HG03025 (cell line): ENCODE measurements at regions not wholly inside any gene's neighbourhood (a gene's known extent, or its start where the extent isn't known, plus 50 kb on each side); places are given as distances from the start of the nearest gene placed in this dataset.

ENCODE experiments used
- ATAC-seq: cut with Tn5 transposase; IDR thresholded peaks from one replicate; pipeline ENCODE4 v1.9.1; 2021; ENCODE audit warnings: mild to moderate bottlenecking, moderate library complexity; ENCODE audit not compliant: unreplicated experiment, low FRiP score

DNA sequence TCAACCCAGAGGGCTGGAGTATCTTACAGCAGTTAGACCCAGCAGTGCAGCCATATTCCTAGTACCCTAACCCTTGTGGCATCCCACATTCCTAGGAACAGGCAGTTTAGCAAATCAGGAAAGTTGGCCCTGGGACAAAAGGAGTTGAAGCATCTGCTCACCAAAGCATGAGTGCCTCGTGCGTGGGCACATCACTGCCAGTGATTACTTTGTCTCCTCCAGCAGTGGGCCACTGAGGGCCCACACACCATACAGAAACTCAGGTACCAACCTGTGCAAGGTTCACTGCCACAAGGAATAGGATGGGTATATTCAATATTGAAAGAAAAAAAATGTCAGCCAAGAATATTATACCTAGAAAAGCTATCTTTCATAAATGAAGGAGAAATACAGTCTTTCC is 227.5 kb upstream of the CNTN5 start:
- ATAC-seq, result no peak

DNA sequence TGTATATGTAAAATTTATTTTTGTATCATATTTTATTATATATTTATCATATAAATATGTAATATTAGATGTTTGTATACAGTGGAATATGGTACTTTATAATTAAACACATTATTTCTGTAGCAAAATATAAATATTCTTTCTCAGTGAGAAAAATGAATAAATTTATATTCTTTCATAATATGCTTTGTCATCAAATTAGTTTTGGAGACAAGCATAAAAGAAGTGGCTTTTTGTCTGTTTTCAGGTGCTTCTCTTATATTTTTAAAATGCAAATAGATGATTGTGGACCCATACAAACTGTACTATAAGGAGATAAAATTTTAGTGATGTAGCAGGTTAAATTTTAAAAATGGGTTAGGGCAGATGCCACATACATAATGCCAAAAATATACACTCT is 222.4 kb upstream of the CNTN5 start:
- no peak for ATAC-seq

DNA sequence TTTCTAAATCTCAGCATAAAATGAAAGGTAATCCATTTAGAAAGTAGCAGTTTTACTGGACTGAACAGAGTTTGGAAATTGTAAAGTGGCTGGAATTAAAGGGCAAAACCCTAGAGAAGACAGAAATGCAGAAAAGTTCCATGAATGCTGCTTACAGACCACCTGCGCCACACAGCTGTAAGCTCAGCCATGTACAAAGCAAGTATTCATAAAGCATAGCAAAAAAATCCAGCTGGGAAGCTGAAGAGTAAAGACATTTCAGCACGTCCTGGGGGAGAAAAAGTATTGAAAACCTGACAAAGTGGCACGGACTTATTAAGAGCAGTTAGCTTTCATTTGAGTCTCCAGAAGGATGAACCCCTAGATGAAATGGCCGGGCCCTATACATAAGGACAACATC is 220.1 kb upstream of the CNTN5 start:
- no peak for ATAC-seq

DNA sequence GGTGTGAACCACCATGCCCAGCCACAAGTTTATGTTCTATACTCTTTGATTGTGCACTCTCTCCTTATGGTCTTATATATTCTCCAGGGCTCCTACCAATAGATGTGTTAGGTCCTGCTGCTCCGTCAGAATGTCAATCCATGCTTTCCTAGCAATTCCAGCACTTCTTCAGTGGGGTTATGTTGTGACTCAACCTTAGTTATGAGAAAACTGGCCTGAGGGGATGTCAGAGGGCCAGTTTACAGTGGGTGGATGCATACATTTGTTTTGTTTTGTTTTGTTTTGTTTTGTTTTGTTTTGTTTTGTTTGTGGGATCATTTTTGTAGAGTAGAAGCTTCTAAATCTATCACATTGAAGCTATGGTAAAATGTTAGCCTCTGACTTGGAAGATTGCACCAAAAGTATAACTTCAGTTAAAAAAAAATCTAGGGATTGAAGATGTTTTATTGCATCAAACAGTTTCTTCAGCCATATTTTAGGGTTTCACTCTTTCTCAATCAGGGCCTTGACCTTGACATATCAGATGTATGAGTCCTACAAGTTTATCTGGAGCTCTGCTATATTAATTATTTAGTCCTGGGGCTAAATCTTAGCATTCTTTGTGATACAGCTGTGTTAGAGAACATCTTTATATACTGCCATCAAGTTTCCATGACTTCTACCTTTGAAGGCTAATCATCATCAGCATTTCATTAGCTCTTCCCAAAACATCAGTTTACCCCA is 191.6 kb upstream of the CNTN5 start:
- ATAC-seq, result no peak

DNA sequence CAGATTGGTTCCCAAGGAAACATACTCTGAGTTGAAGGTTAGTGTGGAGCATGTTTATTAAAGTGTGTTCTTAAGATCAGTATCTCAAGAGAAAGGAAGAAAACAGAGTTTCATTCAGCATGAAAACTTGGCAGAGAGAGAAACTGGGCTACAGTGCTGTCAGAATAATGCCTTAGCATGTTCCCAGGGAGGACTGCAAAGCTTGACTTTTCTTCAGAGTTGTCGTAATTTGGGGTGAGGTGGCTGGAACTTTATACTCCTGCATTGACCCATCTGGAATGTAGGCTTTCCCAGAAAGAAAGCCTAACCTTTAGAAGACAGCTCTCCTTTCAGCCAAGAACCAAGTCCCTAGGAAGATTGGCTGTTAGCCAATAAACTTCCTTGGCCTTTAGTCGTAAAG is 190.8 kb upstream of the CNTN5 start:
- ATAC-seq, result no peak

DNA sequence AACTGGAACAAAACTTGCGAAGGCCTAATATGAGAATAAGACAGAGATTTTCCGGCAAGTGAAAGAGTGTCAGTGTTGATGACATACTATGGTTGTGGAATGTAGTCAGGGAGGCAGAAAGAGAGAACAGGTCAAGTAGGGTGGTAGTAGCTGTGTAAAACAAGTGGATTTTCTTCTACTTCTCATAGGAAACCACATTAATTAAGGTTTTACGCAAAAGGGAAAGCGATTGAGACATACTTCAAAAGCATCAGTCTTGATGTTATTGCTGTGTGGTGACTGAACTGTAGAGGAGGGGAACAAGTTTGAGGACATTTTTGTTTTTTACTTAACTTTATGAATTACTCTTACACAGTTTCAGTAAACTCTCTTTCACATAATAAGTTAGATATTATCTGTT is 186.0 kb upstream of the CNTN5 start:
- ATAC-seq, result no peak

DNA sequence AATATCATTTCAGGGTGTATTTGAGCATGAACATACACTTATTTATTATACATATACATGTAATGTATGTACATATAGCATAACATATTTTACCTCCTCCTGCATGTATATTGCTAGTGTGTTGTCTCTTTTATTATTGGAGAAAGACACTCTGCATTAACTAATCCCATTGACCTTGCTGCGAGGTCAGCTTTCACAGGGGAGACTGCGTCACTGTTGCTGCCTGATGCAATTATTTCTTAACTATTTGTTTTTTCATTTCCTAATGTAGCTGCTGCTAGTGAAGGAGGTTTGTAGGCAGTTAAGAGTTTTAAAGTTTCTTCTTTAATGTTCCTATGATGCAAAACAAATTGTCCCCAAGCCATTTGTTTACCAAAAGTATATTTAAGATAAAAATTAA is 185.4 kb upstream of the CNTN5 start:
- no peak for ATAC-seq

DNA sequence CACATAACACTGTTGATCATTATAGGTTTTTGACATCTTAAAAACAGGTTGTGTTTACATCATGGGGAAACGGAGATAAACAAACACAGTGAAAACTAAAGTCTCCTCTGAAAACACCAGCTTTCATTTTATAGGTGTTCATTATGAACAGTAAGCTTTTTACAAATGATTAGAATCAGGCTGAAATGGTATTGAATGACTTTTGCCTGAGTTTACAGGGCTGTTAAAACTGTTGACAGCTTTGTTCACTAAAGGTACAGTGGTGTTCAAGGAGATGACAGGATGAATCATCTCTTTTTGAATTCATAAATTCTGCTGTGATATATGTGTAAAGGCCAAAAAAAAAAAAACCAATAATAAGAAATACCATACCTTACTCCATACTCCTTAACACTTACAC is 184.6 kb upstream of the CNTN5 start:
- no peak for ATAC-seq

DNA sequence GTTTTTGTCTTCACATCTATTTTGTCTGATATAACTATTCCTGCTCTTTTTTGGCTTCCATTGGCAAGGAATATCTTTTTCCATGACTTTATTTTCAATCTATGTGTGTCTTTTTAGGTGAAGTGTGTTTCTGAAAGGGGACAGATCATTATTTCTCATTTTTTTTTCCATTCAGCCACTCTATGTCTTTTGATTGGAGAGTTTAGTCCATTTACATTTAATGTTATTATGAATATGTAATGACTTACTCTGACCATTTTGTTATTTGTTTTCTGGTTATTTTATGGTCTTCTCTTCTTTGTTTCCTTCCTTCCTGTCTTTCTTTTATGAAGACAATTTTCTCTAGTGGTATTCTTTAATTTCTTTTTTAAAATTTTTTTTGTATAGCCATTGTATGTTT is 178.6 kb upstream of the CNTN5 start:
- no peak for ATAC-seq

DNA sequence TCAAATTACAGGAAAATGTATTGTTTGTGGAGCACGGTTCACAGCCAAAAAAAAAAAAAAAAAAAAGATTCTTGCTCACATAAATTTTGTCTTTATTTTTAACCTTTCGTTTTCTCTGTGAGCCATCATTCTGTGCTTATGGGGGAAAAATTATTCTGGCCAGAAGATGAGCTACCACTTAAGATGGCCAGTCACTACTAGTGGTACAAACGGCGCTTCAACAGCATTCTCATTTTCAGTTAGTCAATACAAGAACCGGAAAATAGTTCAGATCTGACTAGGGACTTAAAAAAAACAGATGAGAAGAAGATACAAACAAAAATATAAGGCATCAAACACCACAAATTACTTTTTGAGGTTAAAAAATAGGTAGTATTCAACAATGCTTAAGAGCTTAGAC is 158.6 kb upstream of the CNTN5 start:
- no peak for ATAC-seq

DNA sequence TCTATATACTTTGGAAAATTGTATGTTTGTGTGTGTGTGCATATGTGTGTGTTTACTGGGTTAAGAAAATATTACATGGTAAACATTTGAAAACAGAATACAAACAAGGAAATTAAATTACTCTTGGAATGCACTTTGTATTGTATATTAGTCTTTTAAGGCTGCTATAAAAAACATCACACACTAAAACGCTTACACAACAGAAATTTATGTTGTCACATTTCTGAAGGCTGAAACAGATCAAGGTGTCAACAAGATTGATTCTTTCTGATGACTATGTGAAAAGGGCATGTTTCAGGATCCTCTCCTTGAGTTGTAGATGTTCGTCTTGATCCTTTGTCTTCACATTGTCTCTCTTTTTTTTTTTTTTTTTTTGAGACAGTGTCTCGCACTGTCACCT is 149.1 kb upstream of the CNTN5 start:
- ATAC-seq, result no peak

DNA sequence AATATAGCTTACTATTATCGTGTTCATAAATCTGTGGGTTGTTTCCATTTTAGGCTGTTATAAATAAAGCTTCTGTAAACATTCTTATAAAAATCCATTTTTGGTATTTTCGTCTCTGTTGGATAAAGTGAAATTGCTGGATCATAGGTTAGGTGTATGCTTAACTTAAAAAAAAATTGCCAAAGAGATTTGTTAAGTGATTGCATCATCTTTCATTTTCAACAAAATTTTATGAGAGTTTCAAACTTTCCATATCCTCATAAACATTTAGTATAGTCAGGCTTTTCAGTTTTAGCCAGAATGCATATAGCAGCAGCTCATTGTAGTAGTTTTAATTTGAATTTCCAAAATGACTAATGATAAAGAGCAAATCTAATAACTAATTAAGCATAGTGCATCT is 146.7 kb upstream of the CNTN5 start:
- ATAC-seq, result no peak

DNA sequence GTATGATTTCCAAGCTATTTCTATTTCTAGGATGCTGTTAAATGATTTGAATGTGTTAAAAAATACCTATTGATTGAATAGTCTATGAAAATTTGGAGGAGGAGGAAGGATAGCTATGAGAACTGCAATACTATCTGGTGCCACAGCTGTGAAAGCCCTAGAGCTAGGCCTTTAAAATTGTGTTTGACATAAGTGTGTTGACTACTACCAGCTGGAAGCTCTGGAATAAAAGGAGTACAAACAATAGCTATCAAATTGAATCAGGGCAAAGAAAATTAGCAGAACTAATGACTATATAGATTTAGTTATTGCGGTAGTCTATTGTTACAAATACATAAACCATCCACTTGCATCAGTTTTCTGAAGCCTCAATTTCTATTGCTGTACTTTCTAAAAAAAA is 124.8 kb upstream of the CNTN5 start:
- no peak for ATAC-seq

DNA sequence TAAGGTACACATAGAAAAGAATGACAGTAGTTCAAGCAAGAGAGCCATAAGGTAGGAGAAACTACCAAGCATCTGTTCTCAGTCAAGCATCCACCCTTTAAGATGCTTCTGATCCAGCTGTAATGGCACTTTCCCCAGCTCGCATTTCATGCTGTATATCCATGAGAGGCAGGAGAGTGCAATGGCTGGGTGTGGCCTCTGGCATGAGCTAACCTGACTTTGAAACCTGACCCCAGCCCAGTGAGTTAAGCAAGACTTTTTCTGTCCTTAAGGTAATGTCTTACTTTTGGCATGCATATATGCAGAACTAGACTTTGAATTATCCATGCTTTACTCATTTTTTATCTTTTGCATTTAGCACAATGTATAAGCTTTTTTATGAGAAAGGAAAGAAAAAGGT is 79.8 kb upstream of the CNTN5 start:
- ATAC-seq, result no peak

DNA sequence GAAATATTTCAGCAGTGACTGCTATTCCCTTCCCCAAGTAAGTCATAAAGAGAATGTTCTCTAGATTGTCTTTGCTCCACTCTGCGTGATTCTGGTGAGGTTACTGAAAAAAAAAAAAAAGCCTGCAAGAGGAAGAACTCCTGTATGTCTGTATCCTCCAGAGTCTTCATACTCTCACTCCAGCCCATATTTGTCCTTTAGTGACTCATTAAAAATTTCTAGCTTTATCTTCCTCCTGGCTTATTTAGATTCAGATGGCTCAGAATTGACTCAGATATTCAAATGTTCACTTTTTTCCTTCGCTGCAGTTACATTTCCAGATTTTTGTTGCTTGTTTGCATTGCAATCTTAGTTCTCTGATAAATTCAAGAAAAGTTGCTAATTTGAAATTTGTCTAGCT is 76.3 kb upstream of the CNTN5 start:
- ATAC-seq, result no peak

DNA sequence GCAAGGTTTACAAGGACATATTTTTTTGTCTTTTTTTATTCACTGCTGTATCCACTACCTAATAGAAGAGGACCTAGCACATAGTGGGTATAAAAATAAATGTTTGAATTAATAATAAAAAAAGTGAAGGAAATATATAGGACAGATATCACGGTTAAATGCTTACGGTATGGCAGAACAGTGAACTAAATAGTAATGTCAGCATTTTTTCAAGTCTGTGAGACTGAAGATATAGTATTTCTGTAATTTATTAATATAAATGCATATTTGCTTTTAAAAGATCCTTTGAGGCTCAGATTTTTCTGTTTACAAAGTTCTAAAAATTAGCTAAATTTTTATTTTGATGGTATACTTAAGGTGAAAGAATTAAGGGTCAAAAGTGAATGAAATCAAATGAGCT is 68.6 kb upstream of the CNTN5 start:
- no peak for ATAC-seq

DNA sequence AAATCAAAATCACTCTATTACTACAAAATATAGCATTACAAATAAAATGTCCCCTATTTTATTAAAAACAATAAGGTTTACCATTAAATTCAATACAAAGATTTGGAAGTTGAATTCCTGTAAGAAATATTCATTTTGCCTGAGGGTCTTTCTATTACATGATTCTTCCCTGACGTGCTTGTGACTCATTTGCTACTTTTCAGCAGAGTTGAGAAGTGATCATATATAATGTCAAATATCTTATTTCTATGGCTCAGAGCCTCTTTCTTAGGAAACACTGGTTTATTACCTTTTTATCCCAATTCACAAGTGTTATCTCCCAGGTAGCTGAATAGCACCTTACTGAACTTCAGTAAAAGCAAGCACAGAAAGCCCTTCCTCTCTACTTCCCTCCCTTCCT is 65.2 kb upstream of the CNTN5 start:
- ATAC-seq, result no peak

DNA sequence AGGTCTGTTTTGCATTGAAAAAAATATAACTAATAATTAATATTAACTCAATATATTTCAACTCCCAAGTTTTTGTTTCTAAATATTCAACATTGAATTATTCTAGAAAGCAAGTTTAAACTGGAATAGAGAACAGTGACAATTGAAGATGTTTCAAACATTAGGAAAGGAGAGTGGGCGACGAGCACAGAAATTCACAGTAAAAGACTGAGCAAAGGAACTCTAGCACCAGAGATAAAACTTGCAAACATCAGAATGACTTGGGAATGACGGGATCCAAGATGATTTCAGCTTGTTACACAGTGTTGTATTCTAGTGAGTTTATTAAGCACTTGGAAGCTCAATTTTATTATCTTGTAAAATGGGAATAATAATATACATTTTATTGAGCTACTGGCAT is 56.6 kb upstream of the CNTN5 start:
- ATAC-seq, result no peak

DNA sequence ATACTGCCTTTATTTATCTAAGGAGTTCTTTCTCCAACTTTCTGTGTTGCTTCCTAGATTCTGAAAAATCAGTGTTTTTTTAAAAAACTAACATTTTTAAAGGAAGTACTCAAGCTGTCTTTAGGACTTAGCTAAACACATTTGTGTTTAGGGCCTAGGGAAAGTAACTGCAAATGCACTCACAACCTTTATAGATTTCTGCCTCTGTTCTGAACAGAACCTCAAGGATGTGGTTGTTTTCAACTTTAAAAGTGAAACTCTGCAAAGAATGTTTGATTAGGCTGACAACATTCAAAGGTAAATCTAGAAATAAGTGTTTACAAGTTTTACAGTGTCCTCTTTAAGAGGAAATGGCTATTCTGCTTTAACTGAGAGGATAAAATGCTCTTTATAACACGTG is 55.4 kb upstream of the CNTN5 start:
- ATAC-seq, result no peak

DNA sequence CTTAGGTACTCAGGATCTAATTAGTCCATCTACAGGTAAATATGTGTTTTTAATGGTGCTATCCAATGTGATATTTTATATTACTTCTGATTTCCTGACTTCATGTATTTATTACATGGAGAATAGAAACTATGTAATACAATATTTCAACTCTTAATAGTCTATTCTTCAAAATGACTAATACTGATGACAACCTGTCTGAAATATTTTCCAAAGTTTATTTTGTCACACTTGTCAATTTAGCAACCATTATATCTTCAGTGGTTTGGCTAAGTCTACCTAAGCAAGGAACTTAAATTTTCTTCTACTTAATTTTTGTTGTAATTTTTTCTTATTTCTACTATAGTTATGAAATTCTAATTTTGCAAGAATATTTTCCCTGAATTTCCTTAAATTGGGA is 55.0 kb upstream of the CNTN5 start:
- ATAC-seq, result no peak

DNA sequence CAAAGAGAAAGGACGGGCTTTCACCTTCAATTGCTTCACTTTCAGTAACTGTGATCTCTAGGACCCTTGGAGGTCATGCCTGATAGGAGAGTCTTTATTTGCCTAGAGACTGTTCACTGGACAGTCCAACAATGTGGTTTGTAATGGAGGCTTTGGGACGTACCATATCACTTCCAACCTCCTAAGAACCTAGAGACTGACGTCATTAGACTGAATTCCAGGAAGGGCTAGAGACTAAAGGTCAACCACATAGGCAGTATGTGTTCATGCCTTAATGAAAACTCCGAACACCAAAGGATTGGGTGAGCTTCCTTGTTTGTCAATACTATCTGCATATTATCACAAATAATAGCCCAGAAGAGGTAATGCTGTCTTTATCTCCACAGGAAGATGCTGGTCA is 53.7 kb upstream of the CNTN5 start:
- ATAC-seq, result no peak
